Kasumi-1 (cell line): ENCODE measurements at regions not wholly inside any gene's neighbourhood (a gene's known extent, or its start where the extent isn't known, plus 50 kb on each side); places are given as distances from the start of the nearest gene placed in this dataset.
"Not testable (repeated sequence)": the region's sequence is repeated elsewhere in the genome, so short reads cannot be mapped to it uniquely, and the experiment has no call there.

Source experiments
- DNase-seq, 2 experiments: peaks; one replicate each; lab custom pipeline; 2025; lab: John Stamatoyannopoulos, UW

GRCh38 chr3:75242012-75242735 lies 422.0 kb upstream of the FRG2C start:
- DNase-seq: no peak

GRCh38 chr3:75248974-75249373 lies 415.2 kb upstream of the FRG2C start:
- DNase-seq: peak; percentile 79 to 82

GRCh38 chr3:75254685-75255084 lies 409.4 kb upstream of the FRG2C start:
- no peak for DNase-seq

DNA sequence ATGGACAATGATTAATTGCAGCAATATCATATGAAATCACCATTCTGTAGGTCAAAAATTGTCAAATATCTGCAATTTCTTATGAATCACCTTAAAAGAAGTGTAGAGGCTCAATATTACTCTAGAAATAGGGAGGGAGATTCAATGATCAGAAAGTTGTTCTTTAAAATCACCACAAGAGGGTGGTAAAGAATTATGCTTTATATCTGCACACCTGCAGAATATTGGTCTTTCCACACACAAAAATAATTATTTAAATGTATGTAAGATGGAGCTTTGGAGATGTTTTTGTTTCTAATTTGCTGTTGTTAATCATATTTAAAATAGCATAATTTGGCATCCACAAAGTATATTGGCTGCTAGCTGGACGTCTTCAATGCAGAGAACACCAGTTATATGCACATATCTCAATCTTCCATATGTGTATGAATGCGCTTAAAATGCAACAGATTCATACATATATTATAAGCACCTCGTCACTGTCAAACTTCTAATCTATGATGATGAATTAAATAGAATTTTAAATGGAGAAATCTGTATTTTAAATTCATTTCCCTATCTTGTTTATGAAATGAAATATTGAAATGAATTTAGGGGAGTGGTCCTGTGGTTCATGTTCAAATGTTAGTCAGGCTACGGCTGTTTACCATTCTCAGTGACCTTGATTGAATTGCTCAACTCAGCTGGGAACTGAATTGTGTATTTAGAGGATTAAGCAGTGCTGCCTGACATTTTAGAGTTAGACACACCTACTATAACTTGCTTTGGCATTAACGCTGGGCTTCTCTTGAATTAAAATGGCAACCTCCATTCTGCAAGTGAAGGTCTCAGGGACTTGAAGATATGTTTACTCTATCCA lies 405.1 kb upstream of the FRG2C start:
- peak; percentile 32 to 63 for DNase-seq

GRCh38 chr3:75260975-75261374 lies 403.2 kb upstream of the FRG2C start:
- DNase-seq: not testable (repeated sequence)

DNA sequence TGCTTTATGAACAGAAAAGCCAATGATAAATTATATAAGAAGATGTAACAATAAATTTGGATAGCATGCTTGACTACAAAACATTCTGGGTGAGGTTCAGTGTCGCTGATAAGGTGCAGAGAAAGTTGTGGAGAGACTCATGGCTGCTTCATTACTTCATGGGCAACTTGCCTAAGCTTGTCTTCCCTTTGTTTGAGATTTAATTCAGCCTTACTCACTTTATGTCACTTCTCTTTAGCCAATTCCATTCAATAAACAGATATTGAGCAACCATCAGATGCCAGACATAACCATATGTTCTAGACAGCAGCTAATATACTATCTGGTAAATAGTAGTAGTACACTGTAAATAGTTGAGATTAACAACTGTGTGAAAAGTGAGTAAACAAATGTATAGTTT lies 401.5 kb upstream of the FRG2C start:
- DNase-seq: no peak

- no peak for DNase-seq
Measured at GRCh38 chr3:75265897-75266296, 398.2 kb upstream of the FRG2C start.

GRCh38 chr3:75268576-75268975 lies 395.6 kb upstream of the FRG2C start:
- DNase-seq: not testable (repeated sequence)

DNA sequence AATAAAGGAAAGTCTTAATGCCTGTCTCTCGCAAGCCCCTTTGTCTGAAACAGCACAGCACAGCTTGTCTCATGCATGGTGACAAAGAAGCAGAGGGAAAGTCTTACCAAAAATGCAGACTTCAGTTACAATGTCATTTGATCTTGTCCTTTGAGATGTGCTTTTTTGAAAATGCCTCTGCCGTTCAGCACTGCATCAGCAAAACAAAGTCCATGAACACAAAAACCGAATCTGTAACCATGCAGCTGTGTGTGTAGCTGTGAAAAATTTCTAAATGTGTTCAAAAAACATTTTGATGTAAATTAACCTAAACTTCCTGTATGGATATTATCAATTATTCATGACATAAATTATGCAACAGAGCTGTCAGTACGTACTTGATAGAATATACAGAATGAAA lies 391.9 kb upstream of the FRG2C start:
- not testable (repeated sequence) for DNase-seq

DNA sequence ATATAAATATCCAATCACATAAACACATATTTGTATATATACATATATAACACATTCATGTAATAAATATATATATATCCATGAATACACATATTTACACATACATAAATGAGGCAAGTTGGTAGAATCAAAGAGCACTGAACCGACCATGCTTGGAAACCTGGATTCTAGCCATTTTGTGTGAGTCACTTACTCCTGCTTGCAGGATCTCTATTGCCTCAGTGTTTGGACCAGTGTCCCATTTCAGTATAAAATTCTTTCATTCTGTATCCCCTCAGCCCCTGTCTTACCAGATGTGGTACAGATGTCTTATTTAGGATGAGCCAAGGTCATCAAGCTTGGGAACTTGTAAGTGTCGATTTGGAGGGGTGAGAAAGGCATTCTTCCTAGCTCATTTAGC lies 391.4 kb upstream of the FRG2C start:
- DNase-seq: no peak

GRCh38 chr3:75285531-75286148 lies 378.5 kb upstream of the FRG2C start:
- DNase-seq: not testable (repeated sequence)

GRCh38 chr3:75288972-75289574 lies 375.1 kb upstream of the FRG2C start:
- not testable (repeated sequence) for DNase-seq

- peak in 1 of 2 experiments; percentile 20 for DNase-seq
Measured at GRCh38 chr3:75294124-75294523, 370.0 kb upstream of the FRG2C start.

- no peak for DNase-seq
Measured at GRCh38 chr3:75295013-75295412, 369.1 kb upstream of the FRG2C start.

GRCh38 chr3:75296858-75297257 lies 367.3 kb upstream of the FRG2C start:
- DNase-seq: no peak

GRCh38 chr3:75300606-75301005 lies 363.5 kb upstream of the FRG2C start:
- no peak for DNase-seq

DNA sequence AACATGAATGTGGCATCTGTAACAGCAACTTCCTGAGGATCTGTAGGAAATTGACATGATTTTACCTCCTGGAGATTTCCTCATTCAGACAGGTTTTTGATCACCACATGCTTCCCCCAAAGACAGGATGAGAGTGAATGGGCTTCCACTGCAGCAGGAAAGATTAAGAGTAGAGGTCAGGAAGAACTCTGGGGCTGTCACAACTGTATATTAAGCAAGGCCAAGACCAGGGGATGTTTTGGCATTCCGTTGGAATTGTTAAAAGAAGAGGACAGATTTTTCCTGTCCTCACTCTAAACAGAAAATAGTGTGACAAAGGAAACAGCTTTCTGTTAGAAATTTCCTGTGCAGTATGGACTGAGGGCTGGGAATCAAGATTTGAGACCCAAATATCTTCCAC lies 363.1 kb upstream of the FRG2C start:
- DNase-seq: not testable (repeated sequence)

DNA sequence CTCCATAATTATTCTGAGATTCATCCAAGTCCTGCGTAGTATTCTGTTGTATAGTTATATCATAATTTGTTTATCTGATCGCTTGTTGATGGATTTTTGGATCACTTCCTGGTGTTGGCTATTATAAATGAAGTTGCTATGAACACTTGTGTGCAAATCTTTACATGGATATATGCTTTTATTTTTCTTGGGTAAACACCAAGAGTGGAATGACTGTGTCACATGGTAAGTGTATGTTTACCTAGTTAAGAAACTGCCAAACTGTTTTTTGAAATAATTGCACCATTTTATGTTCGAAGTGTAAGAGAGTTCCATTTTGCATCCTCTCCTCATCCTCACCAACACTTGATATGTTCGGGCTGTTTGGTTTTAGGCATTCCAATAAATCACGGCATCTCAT lies 360.4 kb upstream of the FRG2C start:
- DNase-seq: no peak

- no peak for DNase-seq
Measured at GRCh38 chr3:75305901-75306300, 358.2 kb upstream of the FRG2C start.

GRCh38 chr3:75311306-75311705 lies 352.8 kb upstream of the FRG2C start:
- not testable (repeated sequence) for DNase-seq

- not testable (repeated sequence) for DNase-seq
Measured at GRCh38 chr3:75312469-75312868, 351.7 kb upstream of the FRG2C start.

GRCh38 chr3:75319776-75320175 lies 344.4 kb upstream of the FRG2C start:
- DNase-seq: not testable (repeated sequence)
